ENCODE measurements at regions not wholly inside any gene's neighbourhood (a gene's known extent, or its start where the extent isn't known, plus 50 kb on each side); places are given as distances from the start of the nearest gene placed in this dataset.

DNA sequence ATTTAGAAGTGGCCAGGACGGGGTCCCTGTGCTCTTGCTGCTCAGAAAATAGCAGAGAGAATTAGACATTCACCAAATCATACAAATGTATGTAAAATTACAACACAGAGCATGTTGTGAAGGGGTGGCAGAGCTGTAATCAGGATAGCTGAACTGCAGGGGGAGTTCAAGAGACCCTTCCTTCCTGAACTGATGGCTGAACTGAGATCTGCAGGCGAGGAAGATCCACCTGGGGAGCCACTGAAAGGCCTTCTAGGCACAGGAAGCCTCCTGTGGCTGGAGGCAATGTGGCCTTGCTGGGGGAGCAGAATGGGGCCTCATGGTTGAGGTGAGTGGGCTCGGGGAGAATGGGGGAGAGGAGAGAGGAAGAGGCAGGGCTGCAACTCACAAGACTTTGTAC lies 216.5 kb downstream of the PRDM2 start:
- DNase-seq: no peak
- no peak overlapping the region for H3K4me3 Mint-ChIP-seq
- no peaks in the 10 kb centered on the region for H3K79me2 ChIP-seq (ENCODE audit: control insufficient read depth, insufficient read depth, low read length)
- ATAC-seq (ENCODE audit: low read depth): no peak
- H3K9me3 Mint-ChIP-seq (ENCODE audit: insufficient read depth): peaks cover 2% of the 10 kb centered on the region
- peaks cover 22% of the 10 kb centered on the region for H3K27me3 Mint-ChIP-seq
- H3K4me1 Mint-ChIP-seq: peaks cover 8% of the 10 kb centered on the region
- H3K9me3 ChIP-seq (ENCODE audit: control extremely low read depth in 1 of 3, control insufficient read depth in 2 of 3, insufficient read depth in 1 of 3, low read length in 2 of 3): no peaks in the 10 kb centered on the region
- ChIA-PET CTCF (interaction anchor here (1.5 kb wide), 1 partner anchor 8 kb away, joined by 6 read pairs; no protein-coding TSS in a partner anchor), POLR2A (no interaction called here)
- H3K4me1 ChIP-seq (ENCODE audit: control insufficient read depth in 2 of 2, insufficient read depth in 2 of 2, low read length in 2 of 2): peaks cover 6 to 8% of the 10 kb centered on the region in 2 donors
- intact Hi-C loops (cut with micrococcal nuclease): no loop called here
- H4K20me1 ChIP-seq (ENCODE audit: control insufficient read depth, insufficient read depth, low read length, poor library complexity, severe bottlenecking): no peaks in the 10 kb centered on the region
- H2AFZ ChIP-seq (ENCODE audit: insufficient read depth, low read depth, low read length, poor library complexity, severe bottlenecking): no peak overlapping the region
- H3K27ac Mint-ChIP-seq: no peak overlapping the region
- H3K9ac ChIP-seq (ENCODE audit: low read length): no peak overlapping the region
- no peak overlapping the region for H3K4me2 ChIP-seq (replicated peaks; ENCODE audit: low read depth, low read length, poor library complexity, severe bottlenecking)
- peaks cover 0 to 4% (median 0%) of the 10 kb centered on the region in 4 experiments for H3K27me3 ChIP-seq (replicated peaks in 1 of 4; ENCODE audit: control extremely low read depth in 1 of 4, control insufficient read depth in 3 of 4, insufficient read depth in 4 of 4, low read length in 3 of 4)
- no peaks in the 10 kb centered on the region for H3K36me3 ChIP-seq (replicated peaks in 1 of 2; ENCODE audit: control extremely low read depth in 1 of 2, control insufficient read depth in 1 of 2, extremely low read depth in 1 of 2, insufficient read depth in 2 of 2, low read length in 1 of 2)
- TF ChIP-seq, protein P1, sequence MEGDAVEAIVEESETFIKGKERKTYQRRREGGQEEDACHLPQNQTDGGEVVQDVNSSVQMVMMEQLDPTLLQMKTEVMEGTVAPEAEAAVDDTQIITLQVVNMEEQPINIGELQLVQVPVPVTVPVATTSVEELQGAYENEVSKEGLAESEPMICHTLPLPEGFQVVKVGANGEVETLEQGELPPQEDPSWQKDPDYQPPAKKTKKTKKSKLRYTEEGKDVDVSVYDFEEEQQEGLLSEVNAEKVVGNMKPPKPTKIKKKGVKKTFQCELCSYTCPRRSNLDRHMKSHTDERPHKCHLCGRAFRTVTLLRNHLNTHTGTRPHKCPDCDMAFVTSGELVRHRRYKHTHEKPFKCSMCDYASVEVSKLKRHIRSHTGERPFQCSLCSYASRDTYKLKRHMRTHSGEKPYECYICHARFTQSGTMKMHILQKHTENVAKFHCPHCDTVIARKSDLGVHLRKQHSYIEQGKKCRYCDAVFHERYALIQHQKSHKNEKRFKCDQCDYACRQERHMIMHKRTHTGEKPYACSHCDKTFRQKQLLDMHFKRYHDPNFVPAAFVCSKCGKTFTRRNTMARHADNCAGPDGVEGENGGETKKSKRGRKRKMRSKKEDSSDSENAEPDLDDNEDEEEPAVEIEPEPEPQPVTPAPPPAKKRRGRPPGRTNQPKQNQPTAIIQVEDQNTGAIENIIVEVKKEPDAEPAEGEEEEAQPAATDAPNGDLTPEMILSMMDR (IDR thresholded peaks at IDR 0.05): no peak
- no peak for TF ChIP-seq EZH2 (IDR thresholded peaks at IDR 0.05; ENCODE audit: borderline replicate concordance, insufficient read depth, low read depth, low read length, poor library complexity, severe bottlenecking)
- no peak overlapping the region for H3K4me3 ChIP-seq (ENCODE audit: control extremely low read depth in 1 of 5, extremely low read depth in 1 of 5, insufficient read depth in 1 of 5, low read depth in 2 of 5, low read length in 4 of 5)
- no peak overlapping the region for H3K27ac ChIP-seq (ENCODE audit: low read length in 2 of 2)
- 73% methylated on average over 2 of the region's 3 CpGs for WGBS (ENCODE audit: insufficient coverage)

DNA sequence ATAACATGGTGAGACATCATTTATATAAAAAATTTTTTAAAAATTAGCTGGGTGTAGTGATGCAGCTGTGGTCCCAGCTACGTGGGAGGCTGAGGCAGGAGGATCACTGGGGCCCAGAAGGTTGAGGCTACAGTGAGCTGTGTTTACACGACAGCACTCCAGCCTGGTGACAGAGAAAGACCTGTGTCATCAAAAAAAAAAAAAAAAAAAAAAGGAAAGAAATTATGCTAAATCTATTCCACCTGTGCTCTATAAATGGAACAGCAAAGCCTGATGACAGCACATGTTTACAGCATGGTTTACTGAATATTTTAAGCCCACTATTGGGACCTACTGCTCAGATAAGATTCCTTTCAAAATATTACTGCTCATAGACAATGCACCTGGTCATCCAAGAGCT lies 217.6 kb downstream of the PRDM2 start:
- POLR2A ChIA-PET: no interaction called here
- WGBS (ENCODE audit: insufficient coverage): no CpG with 5 or more reads among the region's 2 CpGs

More for the DNA sequence above, 217.6 kb downstream of the PRDM2 start:
- Histone ChIP-seq H3K4me2 (replicated peaks; ENCODE audit: low read depth, low read length, poor library complexity, severe bottlenecking) (no peak overlapping the region), H3K27ac (ENCODE audit: low read length in 2 of 2) (no peak overlapping the region), H3K4me3 (ENCODE audit: control extremely low read depth in 1 of 5, extremely low read depth in 1 of 5, insufficient read depth in 1 of 5, low read depth in 2 of 5, low read length in 4 of 5) (no peak overlapping the region), H3K9me3 (ENCODE audit: control extremely low read depth in 1 of 3, control insufficient read depth in 2 of 3, insufficient read depth in 1 of 3, low read length in 2 of 3) (no peaks in the 10 kb centered on the region), H4K20me1 (ENCODE audit: control insufficient read depth, insufficient read depth, low read length, poor library complexity, severe bottlenecking) (no peaks in the 10 kb centered on the region), H3K27me3 (replicated peaks in 1 of 4; ENCODE audit: control extremely low read depth in 1 of 4, control insufficient read depth in 3 of 4, insufficient read depth in 4 of 4, low read length in 3 of 4) (peaks cover 0 to 4% (median 0%) of the 10 kb centered on the region in 4 experiments), H3K36me3 (replicated peaks in 1 of 2; ENCODE audit: control extremely low read depth in 1 of 2, control insufficient read depth in 1 of 2, extremely low read depth in 1 of 2, insufficient read depth in 2 of 2, low read length in 1 of 2) (no peaks in the 10 kb centered on the region), H2AFZ (ENCODE audit: insufficient read depth, low read depth, low read length, poor library complexity, severe bottlenecking) (no peak overlapping the region), H3K79me2 (ENCODE audit: control insufficient read depth, insufficient read depth, low read length) (no peaks in the 10 kb centered on the region), H3K9ac (ENCODE audit: low read length) (no peak overlapping the region), H3K4me1 (ENCODE audit: control insufficient read depth in 2 of 2, insufficient read depth in 2 of 2, low read length in 2 of 2) (no peaks in the 10 kb centered on the region)
- no peak for DNase-seq
- TF ChIP-seq, protein P1 (IDR thresholded peaks at IDR 0.05): no peak
- no peak for TF ChIP-seq EZH2 (IDR thresholded peaks at IDR 0.05; ENCODE audit: borderline replicate concordance, insufficient read depth, low read depth, low read length, poor library complexity, severe bottlenecking)
- no peak for ATAC-seq (ENCODE audit: low read depth)
- intact Hi-C loops (cut with micrococcal nuclease): no loop called here
- H3K4me3 Mint-ChIP-seq: no peak overlapping the region
- H3K4me1 Mint-ChIP-seq: no peaks in the 10 kb centered on the region
- CTCF ChIA-PET: interaction anchor here (1.4 to 1.5 kb wide), 2 partner anchors 9 to 11 kb away, joined by 3 to 6 read pairs; no protein-coding TSS in a partner anchor
- peaks cover 28% of the 10 kb centered on the region for H3K27me3 Mint-ChIP-seq
- no peak overlapping the region for H3K27ac Mint-ChIP-seq
- H3K9me3 Mint-ChIP-seq (ENCODE audit: insufficient read depth): peaks cover 2% of the 10 kb centered on the region

Measured in B cell (primary cell).